Suprapubic skin (tissue), 4 donors: ENCODE measurements at regions not wholly inside any gene's neighbourhood (a gene's known extent, or its start where the extent isn't known, plus 50 kb on each side); places are given as distances from the start of the nearest gene placed in this dataset.
"Not testable (repeated sequence)": the region's sequence is repeated elsewhere in the genome, so short reads cannot be mapped to it uniquely, and the experiment has no call there.

Experiments used
- DNase-seq, 2 donors: peaks; one replicate each; pipeline ENCODE4 v3.0.0-alpha.2; 2019; ENCODE audit warnings: low spot score in 2 of 2
- H3K27ac ChIP-seq: fragments of 200-600 bp; sonication (generic); one replicate; pipeline ENCODE4 v1.5.1; 2019
- H3K27me3 ChIP-seq: fragments of 200-600 bp; sonication (generic); one replicate; pipeline ENCODE4 v1.5.1; 2019
- H3K36me3 ChIP-seq: fragments of 200-600 bp; sonication (generic); one replicate; pipeline ENCODE4 v1.5.1; 2019
- H3K4me1 ChIP-seq: fragments of 200-600 bp; sonication (generic); one replicate; pipeline ENCODE4 v1.5.1; 2019
- H3K4me3 ChIP-seq: fragments of 200-600 bp; sonication (generic); one replicate; pipeline ENCODE4 v1.5.1; 2019; ENCODE audit warnings: mild to moderate bottlenecking
- H3K9me3 ChIP-seq: fragments of 200-600 bp; sonication (generic); one replicate; pipeline ENCODE4 v1.5.1; 2019
- EP300 ChIP-seq: sonication (generic); formaldehyde crosslinking; IDR thresholded peaks from one replicate; pipeline ENCODE4 v1.6.1; 2017; ENCODE audit warnings: antibody characterized with exemption
- POLR2A ChIP-seq, 2 donors: fragments of 450-650 bp; IDR thresholded peaks; one replicate each; pipeline ENCODE4 v1.6.1; 2017; ENCODE audit warnings: antibody characterized with exemption in 2 of 2, mild to moderate bottlenecking in 2 of 2, moderate library complexity in 2 of 2
- POLR2AphosphoS5 ChIP-seq, 3 donors: sonication (generic); formaldehyde crosslinking; IDR thresholded peaks; one replicate each; pipeline ENCODE4 v1.6.1; 2017; ENCODE audit warnings: antibody characterized with exemption in 3 of 3
- WGBS: methylation state at CpG from one replicate; pipeline ENCODE4 v1.1.5; 2018; 5-methylcytosine and 5-hydroxymethylcytosine counted together
- TF ChIP-seq, protein P1 (sequence below), 2 donors: fragments of 200-600 bp in 1 of 2; fragments of 450-650 bp in 1 of 2; sonication (generic) in 1 of 2; IDR thresholded peaks; one replicate each; pipeline ENCODE4 v1.5.1; 2016 to 2019; ENCODE audit warnings: antibody characterized with exemption in 2 of 2, mild to moderate bottlenecking in 1 of 2, moderate library complexity in 1 of 2

DNA sequence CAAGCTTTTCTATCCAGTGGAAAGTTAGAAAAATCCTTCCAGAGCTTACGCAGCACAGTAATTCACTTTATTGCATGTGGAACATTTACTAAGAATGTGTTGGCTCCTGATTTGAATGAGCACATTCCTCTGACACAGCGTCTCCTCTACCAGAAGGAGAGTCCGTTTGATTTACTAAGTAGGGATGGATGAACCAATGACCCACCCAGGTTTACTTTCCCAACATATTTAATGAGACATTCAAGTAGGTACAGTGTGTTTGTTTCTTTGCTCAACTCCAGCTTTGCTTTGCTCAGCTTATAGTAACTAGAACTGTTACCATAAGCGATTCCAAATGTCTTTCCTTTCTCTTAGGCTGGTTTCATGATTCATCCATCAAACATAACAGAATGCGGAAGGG lies 161.7 kb downstream of the SMARCA1 start:
- no peaks in the 10 kb centered on the region for H3K36me3 ChIP-seq
- H3K27ac ChIP-seq: no peak overlapping the region
- DNase-seq: no peak
- no peaks in the 10 kb centered on the region for H3K9me3 ChIP-seq
- no peaks in the 10 kb centered on the region for H3K27me3 ChIP-seq
- no peaks in the 10 kb centered on the region for H3K4me1 ChIP-seq
- no peak overlapping the region for H3K4me3 ChIP-seq
- WGBS: 62% methylated on average over 5 of the region's 5 CpGs
- TF ChIP-seq POLR2A (IDR thresholded peaks at IDR 0.05): no peak
- no peak for TF ChIP-seq EP300
- TF ChIP-seq POLR2AphosphoS5 (IDR thresholded peaks at IDR 0.05): no peak
- TF ChIP-seq, protein P1, sequence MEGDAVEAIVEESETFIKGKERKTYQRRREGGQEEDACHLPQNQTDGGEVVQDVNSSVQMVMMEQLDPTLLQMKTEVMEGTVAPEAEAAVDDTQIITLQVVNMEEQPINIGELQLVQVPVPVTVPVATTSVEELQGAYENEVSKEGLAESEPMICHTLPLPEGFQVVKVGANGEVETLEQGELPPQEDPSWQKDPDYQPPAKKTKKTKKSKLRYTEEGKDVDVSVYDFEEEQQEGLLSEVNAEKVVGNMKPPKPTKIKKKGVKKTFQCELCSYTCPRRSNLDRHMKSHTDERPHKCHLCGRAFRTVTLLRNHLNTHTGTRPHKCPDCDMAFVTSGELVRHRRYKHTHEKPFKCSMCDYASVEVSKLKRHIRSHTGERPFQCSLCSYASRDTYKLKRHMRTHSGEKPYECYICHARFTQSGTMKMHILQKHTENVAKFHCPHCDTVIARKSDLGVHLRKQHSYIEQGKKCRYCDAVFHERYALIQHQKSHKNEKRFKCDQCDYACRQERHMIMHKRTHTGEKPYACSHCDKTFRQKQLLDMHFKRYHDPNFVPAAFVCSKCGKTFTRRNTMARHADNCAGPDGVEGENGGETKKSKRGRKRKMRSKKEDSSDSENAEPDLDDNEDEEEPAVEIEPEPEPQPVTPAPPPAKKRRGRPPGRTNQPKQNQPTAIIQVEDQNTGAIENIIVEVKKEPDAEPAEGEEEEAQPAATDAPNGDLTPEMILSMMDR (IDR thresholded peaks at IDR 0.05): no peak

DNA sequence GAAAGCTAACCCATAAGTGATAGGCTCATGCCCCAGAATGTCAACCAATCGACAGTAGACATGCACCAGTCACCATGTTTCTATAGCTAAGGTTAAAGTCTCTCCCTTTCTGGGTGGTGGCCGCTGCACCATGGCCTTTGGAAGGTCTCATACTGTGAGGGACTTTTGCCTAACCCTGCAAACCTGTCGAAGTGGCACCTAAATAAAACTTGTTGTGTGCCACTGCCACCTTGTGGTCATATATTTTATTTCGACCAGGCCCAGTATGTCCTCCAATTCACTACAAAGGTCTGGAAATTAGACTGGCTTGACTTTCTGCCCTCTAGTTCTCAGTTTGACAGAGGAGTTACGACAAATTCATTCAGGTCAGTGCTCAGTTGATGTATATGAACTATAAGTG lies 163.1 kb downstream of the SMARCA1 start:
- 47% methylated on average over 5 of the region's 5 CpGs for WGBS
- Histone ChIP-seq H3K27me3 (no peaks in the 10 kb centered on the region), H3K36me3 (no peaks in the 10 kb centered on the region), H3K27ac (no peak overlapping the region), H3K4me3 (no peak overlapping the region), H3K9me3 (no peaks in the 10 kb centered on the region), H3K4me1 (no peaks in the 10 kb centered on the region)
- TF ChIP-seq, protein P1 (IDR thresholded peaks at IDR 0.05): peak in 1 of 2 donors; percentile 18
- no peak for TF ChIP-seq POLR2AphosphoS5 (IDR thresholded peaks at IDR 0.05)
- DNase-seq: no peak

DNA sequence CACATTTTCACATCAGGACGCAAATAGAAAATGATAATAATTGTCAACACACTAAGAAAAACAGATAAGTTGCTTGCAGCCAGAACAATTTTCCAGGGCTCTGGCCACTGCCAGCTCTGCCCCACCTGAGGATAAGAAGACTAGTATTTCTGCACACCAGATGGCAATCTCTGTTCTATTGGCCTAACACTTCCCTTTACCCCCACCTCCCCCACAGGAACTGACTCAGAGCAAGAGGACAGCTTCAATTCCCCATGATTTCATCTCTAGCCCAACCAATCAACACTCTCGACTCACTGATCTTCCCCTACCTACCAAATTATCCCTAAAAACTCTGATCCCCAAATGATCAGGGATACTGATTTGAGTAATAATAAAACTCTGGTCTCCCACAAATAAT lies 164.0 kb downstream of the SMARCA1 start:
- TF ChIP-seq POLR2A (IDR thresholded peaks at IDR 0.05) (no peak), EP300 (no peak), POLR2AphosphoS5 (IDR thresholded peaks at IDR 0.05) (no peak)
- TF ChIP-seq, protein P1 (IDR thresholded peaks at IDR 0.05): no peak
- WGBS: 85% methylated on average over 2 of the region's 2 CpGs

DNA sequence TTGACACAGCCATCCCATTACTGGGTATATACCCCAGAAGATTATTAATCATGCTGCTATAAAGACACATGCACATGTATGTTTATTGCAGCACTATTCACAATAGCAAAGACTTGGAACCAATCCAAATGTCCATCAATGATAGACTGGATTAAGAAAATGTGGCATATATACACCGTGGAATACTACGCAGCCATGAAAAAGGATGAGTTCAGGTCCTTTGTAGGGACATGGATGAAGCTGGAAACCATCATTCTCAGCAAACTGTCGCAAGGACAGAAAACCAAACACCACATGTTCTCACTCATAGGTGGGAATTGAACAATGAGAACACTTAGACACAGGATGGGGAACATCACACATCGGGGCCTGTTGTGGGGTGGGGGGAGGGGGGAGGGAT lies 165.9 kb downstream of the SMARCA1 start:
- H3K9me3 ChIP-seq, H3K4me1 ChIP-seq, H3K36me3 ChIP-seq, H3K4me3 ChIP-seq, H3K27ac ChIP-seq, DNase-seq, H3K27me3 ChIP-seq: not testable (repeated sequence)
- 88% methylated on average over 4 of the region's 4 CpGs for WGBS

More for the DNA sequence above, 164.0 kb downstream of the SMARCA1 start:
- no peaks in the 10 kb centered on the region for H3K36me3 ChIP-seq
- no peak overlapping the region for H3K27ac ChIP-seq
- no peaks in the 10 kb centered on the region for H3K9me3 ChIP-seq
- H3K4me3 ChIP-seq: no peak overlapping the region
- no peak for DNase-seq
- H3K27me3 ChIP-seq: no peaks in the 10 kb centered on the region
- H3K4me1 ChIP-seq: no peaks in the 10 kb centered on the region

DNA sequence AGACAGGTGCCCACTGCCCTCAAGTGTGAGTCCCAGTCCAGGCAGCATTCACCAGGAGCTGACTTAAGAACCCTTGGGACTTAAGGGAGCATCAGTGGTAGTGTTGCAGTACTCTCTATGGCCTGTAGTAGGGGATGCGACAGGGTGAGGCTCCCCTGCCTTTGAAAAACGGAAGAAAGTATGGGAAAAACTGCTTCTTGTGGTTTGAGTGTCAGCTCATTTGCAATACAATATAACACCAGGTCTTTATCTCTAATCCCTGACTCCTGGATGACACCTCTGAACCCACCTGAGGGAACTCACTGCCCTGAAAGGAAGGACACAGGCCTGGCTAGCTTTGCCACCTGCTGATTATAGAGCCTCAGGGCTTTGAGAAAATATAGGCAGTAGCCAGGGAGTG lies 176.0 kb downstream of the SMARCA1 start:
- TF ChIP-seq, protein P1 (IDR thresholded peaks at IDR 0.05): no peak
- TF ChIP-seq EP300 (no peak), POLR2A (IDR thresholded peaks at IDR 0.05) (no peak), POLR2AphosphoS5 (IDR thresholded peaks at IDR 0.05) (no peak)
- no peaks in the 10 kb centered on the region for H3K36me3 ChIP-seq
- H3K4me3 ChIP-seq: no peak overlapping the region
- DNase-seq: no peak
- WGBS: 54% methylated on average over 2 of the region's 2 CpGs
- no peaks in the 10 kb centered on the region for H3K4me1 ChIP-seq
- no peaks in the 10 kb centered on the region for H3K27me3 ChIP-seq
- H3K27ac ChIP-seq: no peak overlapping the region
- H3K9me3 ChIP-seq: no peaks in the 10 kb centered on the region

DNA sequence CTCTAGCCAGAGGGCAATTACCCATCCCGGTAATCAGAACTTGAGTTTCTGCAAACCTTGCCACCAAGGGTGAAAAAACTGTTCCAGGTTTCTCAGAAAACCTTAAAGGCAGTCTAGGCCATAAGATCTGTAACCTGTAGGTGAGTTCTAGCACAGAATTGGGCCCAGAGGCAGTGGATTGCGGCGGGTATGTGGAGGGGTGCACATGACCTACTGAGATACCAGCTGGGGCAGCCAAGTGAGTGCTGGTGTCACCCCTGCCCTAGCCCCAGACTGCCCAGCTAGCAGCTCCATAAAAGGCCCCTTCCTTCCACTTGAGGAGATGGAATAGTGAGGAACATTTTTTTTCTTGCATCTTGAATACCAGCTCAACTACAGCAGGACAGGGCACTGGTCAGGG lies 176.7 kb downstream of the SMARCA1 start:
- no peaks in the 10 kb centered on the region for H3K36me3 ChIP-seq
- no peak for DNase-seq
- H3K9me3 ChIP-seq: no peaks in the 10 kb centered on the region
- no peak overlapping the region for H3K4me3 ChIP-seq
- no peaks in the 10 kb centered on the region for H3K4me1 ChIP-seq
- TF ChIP-seq POLR2A (IDR thresholded peaks at IDR 0.05) (no peak), POLR2AphosphoS5 (IDR thresholded peaks at IDR 0.05) (no peak), EP300 (no peak)
- TF ChIP-seq, protein P1 (IDR thresholded peaks at IDR 0.05): no peak
- no peaks in the 10 kb centered on the region for H3K27me3 ChIP-seq
- WGBS: 80% methylated on average over 3 of the region's 3 CpGs
- H3K27ac ChIP-seq: no peak overlapping the region

DNA sequence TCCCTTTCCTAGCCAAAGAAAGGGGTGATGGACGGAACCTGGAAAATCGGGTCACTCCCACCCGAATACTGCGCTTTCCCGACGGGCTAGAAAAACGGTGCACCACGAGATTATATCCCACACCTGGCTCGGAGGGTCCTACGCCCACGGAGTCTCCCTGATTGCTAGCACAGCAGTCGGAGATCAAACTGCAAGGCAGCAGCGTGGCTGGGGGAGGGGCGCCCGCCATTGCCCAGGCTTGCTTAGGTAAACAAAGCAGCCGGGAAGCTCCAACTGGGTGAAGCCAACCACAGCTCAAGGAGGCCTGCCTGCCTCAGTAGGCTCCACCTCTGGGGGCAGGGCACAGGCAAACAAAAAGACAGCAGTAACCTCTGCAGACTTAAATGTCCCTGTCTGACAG lies 186.0 kb downstream of the SMARCA1 start:
- H3K36me3 ChIP-seq, H3K27me3 ChIP-seq, H3K9me3 ChIP-seq, H3K4me3 ChIP-seq, H3K27ac ChIP-seq, H3K4me1 ChIP-seq, DNase-seq: not testable (repeated sequence)
- WGBS: 82% methylated on average over 14 of the region's 16 CpGs
